ENCODE measurements at regions not wholly inside any gene's neighbourhood (a gene's known extent, or its start where the extent isn't known, plus 50 kb on each side); places are given as distances from the start of the nearest gene placed in this dataset.

- H2AFZ ChIP-seq (ENCODE audit: low read length, unreplicated experiment), result no peak overlapping the region
- no peaks in the 10 kb centered on the region for H3K27me3 ChIP-seq (ENCODE audit: insufficient read depth, low read length)
- no peak overlapping the region for H3K4me3 ChIP-seq (ENCODE audit: low read depth, low read length)
- H3K27ac ChIP-seq (ENCODE audit: low read depth, low read length), result no peak overlapping the region
- no peaks in the 10 kb centered on the region for H3K4me1 ChIP-seq (ENCODE audit: control insufficient read depth, insufficient read depth, low read length, unreplicated experiment)
- no peaks in the 10 kb centered on the region for H3K36me3 ChIP-seq (ENCODE audit: insufficient read depth, low read length)
- no peaks in the 10 kb centered on the region for H3K79me2 ChIP-seq (ENCODE audit: control insufficient read depth, insufficient read depth, low read length, unreplicated experiment)
Measured at GRCh38 chr4:151946718-151947117, 185.9 kb upstream of the GATB start.

DNA sequence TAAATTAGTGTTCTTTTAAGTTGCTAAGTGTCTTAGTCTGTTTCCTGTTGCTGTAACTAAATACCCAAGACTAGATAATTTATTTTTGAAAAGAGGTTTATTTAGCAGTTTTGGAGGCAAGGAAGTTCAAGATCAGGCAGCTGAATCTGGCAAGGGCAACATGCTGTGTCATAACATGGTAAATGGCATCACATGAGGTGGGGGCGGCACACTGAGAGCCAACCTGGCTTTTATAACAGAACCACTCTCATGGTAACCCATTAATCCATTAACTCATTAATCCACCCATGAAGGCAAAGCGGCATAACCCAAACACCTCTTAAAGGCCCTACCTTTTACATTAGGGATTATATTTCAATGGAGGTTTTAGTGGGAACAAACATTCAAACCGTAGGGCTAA, 182.2 kb upstream of the GATB start:
- no peaks in the 10 kb centered on the region for H3K36me3 ChIP-seq (ENCODE audit: insufficient read depth, low read length)
- H3K27me3 ChIP-seq (ENCODE audit: insufficient read depth, low read length), result no peaks in the 10 kb centered on the region; the same call in 1 of the 2 replicates
- H3K79me2 ChIP-seq (ENCODE audit: control insufficient read depth, insufficient read depth, low read length, unreplicated experiment), result no peaks in the 10 kb centered on the region
- no peak overlapping the region for H3K4me3 ChIP-seq (ENCODE audit: low read depth, low read length)
- no peak overlapping the region for H2AFZ ChIP-seq (ENCODE audit: low read length, unreplicated experiment)
- H3K4me1 ChIP-seq (ENCODE audit: control insufficient read depth, insufficient read depth, low read length, unreplicated experiment), result no peaks in the 10 kb centered on the region
- H3K27ac ChIP-seq (ENCODE audit: low read depth, low read length), result no peak overlapping the region

DNA sequence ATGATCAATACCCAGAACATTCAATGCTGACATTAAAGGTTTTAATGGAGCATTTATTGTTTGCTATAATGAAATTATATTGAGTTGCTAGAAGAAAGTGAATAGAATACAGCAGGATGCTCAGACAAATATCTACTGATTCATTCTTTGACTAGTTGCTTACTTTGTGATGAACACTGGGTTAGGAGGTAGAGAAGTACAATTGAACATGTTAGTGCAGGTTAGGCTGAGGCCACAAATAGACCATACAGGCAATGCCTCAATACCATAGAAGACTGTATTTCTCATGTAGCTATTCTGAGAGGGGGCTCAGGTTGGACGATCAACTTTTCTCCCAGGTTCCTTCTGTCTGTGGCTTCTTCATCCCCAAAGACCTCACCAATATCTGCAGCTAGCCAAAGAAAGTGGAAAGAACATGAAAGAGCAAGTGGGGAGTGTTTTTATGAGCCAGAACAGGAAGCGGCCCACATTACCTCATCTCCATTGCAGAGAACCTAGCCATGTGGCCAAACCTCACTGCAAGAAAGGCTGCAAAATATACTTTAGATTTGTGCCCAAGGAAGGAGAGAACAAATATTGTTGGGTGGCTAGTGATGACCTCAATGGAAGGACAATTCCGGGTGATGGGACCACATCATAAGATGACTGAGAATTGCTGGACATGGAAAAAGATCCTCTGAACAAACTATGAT, 180.3 kb upstream of the GATB start:
- no peak overlapping the region for H2AFZ ChIP-seq (ENCODE audit: low read length, unreplicated experiment)

GRCh38 chr4:151940291-151940690, 179.5 kb upstream of the GATB start:
- H2AFZ ChIP-seq (ENCODE audit: low read length, unreplicated experiment), result no peak overlapping the region
- peaks cover 9% of the 10 kb centered on the region; the same call in 1 of the 2 replicates for H3K27me3 ChIP-seq (ENCODE audit: insufficient read depth, low read length)
- H3K79me2 ChIP-seq (ENCODE audit: control insufficient read depth, insufficient read depth, low read length, unreplicated experiment), result no peaks in the 10 kb centered on the region
- H3K4me3 ChIP-seq (ENCODE audit: low read depth, low read length), result no peak overlapping the region
- H3K36me3 ChIP-seq (ENCODE audit: insufficient read depth, low read length), result no peaks in the 10 kb centered on the region
- no peaks in the 10 kb centered on the region for H3K4me1 ChIP-seq (ENCODE audit: control insufficient read depth, insufficient read depth, low read length, unreplicated experiment)
- no peak overlapping the region for H3K27ac ChIP-seq (ENCODE audit: low read depth, low read length)

More for the DNA sequence above, 180.3 kb upstream of the GATB start:
- H3K36me3 ChIP-seq (ENCODE audit: insufficient read depth, low read length), result no peaks in the 10 kb centered on the region
- no peaks in the 10 kb centered on the region for H3K79me2 ChIP-seq (ENCODE audit: control insufficient read depth, insufficient read depth, low read length, unreplicated experiment)
- no peak overlapping the region for H3K4me3 ChIP-seq (ENCODE audit: low read depth, low read length)
- H3K27me3 ChIP-seq (ENCODE audit: insufficient read depth, low read length), result peaks cover 8% of the 10 kb centered on the region; the same call in 1 of the 2 replicates
- H3K27ac ChIP-seq (ENCODE audit: low read depth, low read length), result no peak overlapping the region
- H3K4me1 ChIP-seq (ENCODE audit: control insufficient read depth, insufficient read depth, low read length, unreplicated experiment), result no peaks in the 10 kb centered on the region

DNA sequence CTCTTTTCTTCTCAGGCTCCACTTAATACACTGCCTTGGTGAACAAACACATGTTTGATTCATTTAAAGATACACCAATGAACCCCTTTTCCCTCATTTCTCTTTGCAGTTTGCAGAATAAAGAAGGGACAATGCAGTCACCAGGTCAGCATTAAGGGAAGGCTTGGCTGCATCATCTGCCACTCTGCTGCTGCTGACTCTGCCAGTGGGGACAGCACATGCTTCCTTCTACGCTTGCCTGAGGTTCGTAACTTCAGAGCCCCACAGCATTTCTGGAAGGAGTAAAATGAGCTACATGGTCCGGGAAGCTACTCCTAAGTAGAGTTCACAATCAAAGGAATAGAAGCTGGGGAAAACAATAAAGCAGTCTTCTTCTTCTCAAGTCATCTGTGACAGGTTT, 178.9 kb upstream of the GATB start:
- no peaks in the 10 kb centered on the region for H3K79me2 ChIP-seq (ENCODE audit: control insufficient read depth, insufficient read depth, low read length, unreplicated experiment)
- H3K4me3 ChIP-seq (ENCODE audit: low read depth, low read length), result no peak overlapping the region
- no peak overlapping the region for H2AFZ ChIP-seq (ENCODE audit: low read length, unreplicated experiment)
- H3K27ac ChIP-seq (ENCODE audit: low read depth, low read length), result no peak overlapping the region
- no peaks in the 10 kb centered on the region for H3K36me3 ChIP-seq (ENCODE audit: insufficient read depth, low read length)
- no peaks in the 10 kb centered on the region for H3K4me1 ChIP-seq (ENCODE audit: control insufficient read depth, insufficient read depth, low read length, unreplicated experiment)
- peaks cover 9% of the 10 kb centered on the region; the same call in 1 of the 2 replicates for H3K27me3 ChIP-seq (ENCODE audit: insufficient read depth, low read length)

DNA sequence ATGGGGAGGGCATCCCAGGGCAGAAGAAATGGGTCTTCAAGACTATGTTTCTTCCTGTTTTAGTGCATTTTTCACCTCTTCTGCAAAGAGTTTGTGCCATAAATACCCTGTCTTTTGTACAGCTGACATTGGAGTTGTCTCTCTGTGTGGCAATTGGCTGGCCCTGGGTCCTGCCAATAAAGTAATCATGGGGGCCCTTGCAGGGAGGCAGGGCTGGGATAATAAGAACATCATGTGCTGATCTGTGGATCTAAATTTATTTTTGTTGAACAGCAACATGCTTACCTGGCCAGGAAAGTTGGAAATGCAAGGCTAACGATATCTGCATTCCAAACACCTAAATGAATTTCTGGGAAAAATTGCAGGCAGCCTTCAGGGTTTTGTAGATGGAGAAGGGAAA, 174.6 kb upstream of the GATB start:
- Histone ChIP-seq H3K27me3 (ENCODE audit: insufficient read depth, low read length) (peaks cover 9% of the 10 kb centered on the region; the same call in 1 of the 2 replicates), H3K36me3 (ENCODE audit: insufficient read depth, low read length) (no peaks in the 10 kb centered on the region), H3K4me1 (ENCODE audit: control insufficient read depth, insufficient read depth, low read length, unreplicated experiment) (no peaks in the 10 kb centered on the region), H3K27ac (ENCODE audit: low read depth, low read length) (no peak overlapping the region), H3K4me3 (ENCODE audit: low read depth, low read length) (no peak overlapping the region), H3K79me2 (ENCODE audit: control insufficient read depth, insufficient read depth, low read length, unreplicated experiment) (no peaks in the 10 kb centered on the region), H2AFZ (ENCODE audit: low read length, unreplicated experiment) (no peak overlapping the region)

GRCh38 chr4:151934766-151935165, 174.0 kb upstream of the GATB start:
- H3K36me3 ChIP-seq (ENCODE audit: insufficient read depth, low read length), result no peaks in the 10 kb centered on the region
- H3K79me2 ChIP-seq (ENCODE audit: control insufficient read depth, insufficient read depth, low read length, unreplicated experiment), result no peaks in the 10 kb centered on the region
- H2AFZ ChIP-seq (ENCODE audit: low read length, unreplicated experiment), result no peak overlapping the region
- no peak overlapping the region for H3K27ac ChIP-seq (ENCODE audit: low read depth, low read length)
- peaks cover 9% of the 10 kb centered on the region; the same call in 1 of the 2 replicates for H3K27me3 ChIP-seq (ENCODE audit: insufficient read depth, low read length)
- no peak overlapping the region for H3K4me3 ChIP-seq (ENCODE audit: low read depth, low read length)
- H3K4me1 ChIP-seq (ENCODE audit: control insufficient read depth, insufficient read depth, low read length, unreplicated experiment), result no peaks in the 10 kb centered on the region

GRCh38 chr4:151933122-151933827, 172.5 kb upstream of the GATB start:
- no peaks in the 10 kb centered on the region for H3K36me3 ChIP-seq (ENCODE audit: insufficient read depth, low read length)
- no peaks in the 10 kb centered on the region for H3K4me1 ChIP-seq (ENCODE audit: control insufficient read depth, insufficient read depth, low read length, unreplicated experiment)
- H3K27me3 ChIP-seq (ENCODE audit: insufficient read depth, low read length), result peaks cover 12% of the 10 kb centered on the region; the same call in 1 of the 2 replicates

GRCh38 chr4:151931563-151931962, 170.8 kb upstream of the GATB start:
- H3K4me3 ChIP-seq (ENCODE audit: low read depth, low read length), result no peak overlapping the region

More at GRCh38 chr4:151933122-151933827, 172.5 kb upstream of the GATB start:
- Histone ChIP-seq H3K4me3 (ENCODE audit: low read depth, low read length) (no peak overlapping the region), H3K79me2 (ENCODE audit: control insufficient read depth, insufficient read depth, low read length, unreplicated experiment) (no peaks in the 10 kb centered on the region), H3K27ac (ENCODE audit: low read depth, low read length) (no peak overlapping the region), H2AFZ (ENCODE audit: low read length, unreplicated experiment) (no peak overlapping the region)

GRCh38 chr4:151930372-151930771, 169.6 kb upstream of the GATB start:
- Histone ChIP-seq H2AFZ (ENCODE audit: low read length, unreplicated experiment) (no peak overlapping the region), H3K36me3 (ENCODE audit: insufficient read depth, low read length) (no peaks in the 10 kb centered on the region), H3K27ac (ENCODE audit: low read depth, low read length) (no peak overlapping the region), H3K79me2 (ENCODE audit: control insufficient read depth, insufficient read depth, low read length, unreplicated experiment) (no peaks in the 10 kb centered on the region), H3K4me3 (ENCODE audit: low read depth, low read length) (no peak overlapping the region), H3K4me1 (ENCODE audit: control insufficient read depth, insufficient read depth, low read length, unreplicated experiment) (no peaks in the 10 kb centered on the region), H3K27me3 (ENCODE audit: insufficient read depth, low read length) (0 out of 2 replicates have a peak, but pooled peaks cover 3% of the 10 kb centered on the region)

More at GRCh38 chr4:151931563-151931962, 170.8 kb upstream of the GATB start:
- Histone ChIP-seq H3K4me1 (ENCODE audit: control insufficient read depth, insufficient read depth, low read length, unreplicated experiment) (no peaks in the 10 kb centered on the region), H3K27me3 (ENCODE audit: insufficient read depth, low read length) (peaks cover 8% of the 10 kb centered on the region; the same call in 1 of the 2 replicates), H3K79me2 (ENCODE audit: control insufficient read depth, insufficient read depth, low read length, unreplicated experiment) (no peaks in the 10 kb centered on the region), H3K27ac (ENCODE audit: low read depth, low read length) (no peak overlapping the region), H2AFZ (ENCODE audit: low read length, unreplicated experiment) (no peak overlapping the region), H3K36me3 (ENCODE audit: insufficient read depth, low read length) (no peaks in the 10 kb centered on the region)

GRCh38 chr4:151928112-151928511, 167.3 kb upstream of the GATB start:
- H3K4me1 ChIP-seq (ENCODE audit: control insufficient read depth, insufficient read depth, low read length, unreplicated experiment), result no peaks in the 10 kb centered on the region
- H3K79me2 ChIP-seq (ENCODE audit: control insufficient read depth, insufficient read depth, low read length, unreplicated experiment), result no peaks in the 10 kb centered on the region
- no peak overlapping the region for H2AFZ ChIP-seq (ENCODE audit: low read length, unreplicated experiment)
- 0 out of 2 replicates have a peak, but pooled peaks cover 3% of the 10 kb centered on the region for H3K27me3 ChIP-seq (ENCODE audit: insufficient read depth, low read length)
- H3K4me3 ChIP-seq (ENCODE audit: low read depth, low read length), result no peak overlapping the region
- no peaks in the 10 kb centered on the region for H3K36me3 ChIP-seq (ENCODE audit: insufficient read depth, low read length)
- no peak overlapping the region for H3K27ac ChIP-seq (ENCODE audit: low read depth, low read length)
